GM21526 (cell line): ENCODE measurements at regions not wholly inside any gene's neighbourhood (a gene's known extent, or its start where the extent isn't known, plus 50 kb on each side); places are given as distances from the start of the nearest gene placed in this dataset.
A peak's percentile ranks its signal among the peaks of the same experiment; 100 is the strongest.

Experiments used
- ATAC-seq: cut with Tn5 transposase; IDR thresholded peaks from one replicate; pipeline ENCODE4 v1.9.1; 2021; ENCODE audit warnings: moderate library complexity; ENCODE audit not compliant: unreplicated experiment, low FRiP score

DNA sequence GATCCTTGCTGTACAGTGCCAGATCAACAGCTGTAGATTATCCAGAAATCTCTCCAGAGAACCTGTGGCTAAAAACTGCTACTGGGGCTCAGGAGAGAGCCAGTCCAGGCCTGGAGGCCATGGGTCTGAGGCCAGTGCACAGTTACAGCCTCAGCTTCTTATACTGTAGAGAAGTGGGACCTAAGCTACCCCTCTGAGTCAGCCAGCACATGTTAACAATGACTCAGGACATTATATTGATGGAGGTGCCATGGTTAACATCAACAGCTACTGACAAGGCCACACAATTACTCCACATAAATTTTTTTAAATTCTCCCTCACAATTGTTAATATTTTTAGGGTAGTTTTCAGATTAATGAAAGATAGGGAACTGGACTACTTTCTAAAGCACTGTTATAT, 138.5 kb downstream of the RBM26 start:
- ATAC-seq, result no peak

DNA sequence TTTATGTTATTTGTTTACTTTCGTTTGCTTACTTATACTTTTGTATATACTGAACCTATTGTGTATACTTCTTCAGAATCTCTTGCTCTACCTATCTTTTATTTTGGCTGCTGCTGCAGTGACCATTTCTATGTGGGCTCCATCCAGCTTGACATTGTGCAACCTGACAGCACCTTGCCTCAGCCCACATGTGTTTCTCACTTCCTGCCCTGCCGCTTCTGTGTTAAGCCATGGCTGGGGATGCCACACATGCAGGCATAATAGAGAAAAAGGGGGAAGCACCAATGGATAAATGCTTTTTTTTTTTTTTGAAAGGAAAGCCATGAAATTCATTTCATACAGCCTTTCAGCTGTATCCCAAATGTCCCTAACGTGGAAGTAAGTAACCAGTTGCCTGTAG, 147.6 kb downstream of the RBM26 start:
- ATAC-seq, result peak; percentile 87

DNA sequence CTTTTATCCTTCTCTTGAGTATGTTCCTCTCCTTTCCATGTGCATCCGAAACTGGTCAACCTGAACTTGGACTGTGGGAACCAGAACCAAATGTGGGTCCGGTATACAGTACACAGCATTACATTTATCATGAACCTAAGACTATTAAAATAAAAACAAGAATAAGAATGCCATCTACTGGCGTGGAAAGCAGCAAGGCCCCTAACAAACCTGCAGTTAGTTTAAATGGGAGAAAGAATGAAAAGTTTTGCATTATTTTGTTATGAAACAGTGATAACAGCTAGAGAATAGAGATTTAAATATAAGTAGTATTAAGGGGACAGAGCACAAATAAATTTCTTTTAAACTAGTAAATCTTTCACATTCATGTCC, 159.5 kb downstream of the RBM26 start:
- ATAC-seq, result peak; percentile 41

DNA sequence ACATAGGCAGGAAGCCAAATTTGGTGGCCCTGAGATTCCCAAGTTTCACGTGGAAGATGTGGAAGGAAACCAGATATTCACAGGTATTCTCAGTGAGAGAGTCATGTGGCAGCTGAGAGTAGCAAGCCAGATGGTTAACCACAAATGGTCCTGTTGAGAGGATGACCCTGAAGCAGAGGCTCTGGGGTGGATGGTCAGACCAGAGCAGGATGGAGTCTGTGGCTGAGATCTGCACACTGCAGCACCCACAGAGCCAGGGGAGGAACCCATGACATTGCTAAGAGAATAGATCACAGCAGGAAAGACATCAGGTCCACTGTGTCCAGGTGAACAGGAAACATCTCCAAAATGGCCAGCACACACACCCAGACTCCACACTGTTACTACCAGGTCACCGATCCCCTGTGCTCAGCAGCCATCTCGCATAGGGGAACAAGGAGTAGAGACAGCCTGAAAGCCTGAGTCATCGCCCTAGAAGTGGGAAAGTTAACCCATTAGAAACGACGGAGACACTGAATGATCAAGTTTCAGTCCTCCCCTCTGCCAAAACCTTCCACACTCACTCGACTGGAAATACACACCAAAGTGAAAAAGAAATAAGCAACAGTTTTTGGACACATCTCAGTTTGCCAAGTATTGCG, 160.0 kb downstream of the RBM26 start:
- peak; percentile 69 for ATAC-seq

DNA sequence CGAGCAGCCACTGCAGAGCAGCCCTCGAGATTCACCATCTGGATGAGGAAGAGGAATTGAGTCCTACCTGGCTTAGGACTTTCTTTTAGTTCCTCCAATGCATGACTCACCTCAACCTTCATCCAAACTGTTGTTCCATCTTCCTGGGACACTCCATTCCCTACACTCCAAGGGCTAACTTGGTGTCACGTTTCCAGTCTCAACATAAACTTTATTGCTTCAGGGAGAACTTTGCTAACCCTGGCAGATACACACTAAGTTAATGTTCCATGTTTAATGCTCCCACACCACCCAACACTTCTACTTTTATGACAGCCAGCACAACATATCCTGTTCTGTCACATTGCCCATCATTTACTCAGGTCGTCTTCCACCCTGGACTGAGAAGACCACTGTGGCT, 164.4 kb downstream of the RBM26 start:
- no peak for ATAC-seq

DNA sequence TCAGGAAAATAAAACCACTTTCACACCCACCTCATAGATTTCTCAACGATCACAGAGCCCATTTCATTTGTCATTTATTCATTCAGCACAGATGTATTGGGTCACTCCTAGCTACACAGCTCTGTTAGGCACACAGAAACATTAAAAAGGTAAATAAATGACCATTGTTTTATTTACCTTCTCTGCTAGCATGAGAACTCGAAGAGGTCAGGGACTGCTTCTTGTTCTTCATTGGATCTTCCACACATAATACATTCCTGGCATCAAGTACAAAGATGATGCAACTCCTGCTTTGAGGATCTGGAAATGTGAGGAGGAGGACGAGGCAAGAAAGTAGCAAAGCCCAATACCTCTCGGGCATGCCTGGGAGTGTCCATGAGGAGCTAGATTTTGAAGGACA, 168.1 kb downstream of the RBM26 start:
- ATAC-seq, result no peak

DNA sequence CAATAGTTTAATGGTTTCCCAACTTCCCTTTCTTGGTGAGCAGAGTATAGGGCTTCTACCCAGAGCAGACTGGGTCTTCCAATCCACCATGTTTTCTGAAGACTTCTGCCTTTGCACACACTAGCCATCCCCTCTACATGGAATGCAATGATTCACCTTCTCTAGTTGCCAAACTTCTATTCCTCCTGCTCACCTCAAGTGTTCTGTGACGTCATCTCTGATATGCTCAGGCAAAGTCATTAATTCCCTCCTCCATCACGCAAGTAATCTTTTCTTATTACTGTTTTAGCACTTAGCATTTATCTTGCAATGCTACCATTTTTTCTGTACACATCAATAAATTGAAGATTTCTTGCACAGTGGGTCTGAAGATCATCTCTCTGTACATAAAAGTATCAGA, 174.2 kb downstream of the RBM26 start:
- ATAC-seq, result no peak

DNA sequence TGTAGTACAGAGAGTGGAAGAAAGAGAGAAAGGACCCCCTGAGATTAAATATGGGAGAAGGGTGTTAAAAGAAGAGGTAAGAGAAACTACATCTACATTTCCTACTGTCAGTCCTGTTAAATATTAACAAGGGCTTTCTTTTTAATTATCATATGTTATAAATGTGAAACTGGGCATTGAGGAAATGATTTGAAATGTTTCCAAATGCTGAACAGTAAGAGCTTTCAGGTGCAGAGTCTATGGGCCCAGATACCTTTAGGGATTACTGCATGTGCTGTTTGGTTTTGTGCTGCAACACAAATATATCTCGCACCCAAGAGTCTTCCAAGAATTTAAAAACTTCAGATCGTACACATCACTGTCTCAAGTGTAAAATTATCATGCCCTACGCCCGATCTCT, 176.3 kb downstream of the RBM26 start:
- ATAC-seq, result no peak

DNA sequence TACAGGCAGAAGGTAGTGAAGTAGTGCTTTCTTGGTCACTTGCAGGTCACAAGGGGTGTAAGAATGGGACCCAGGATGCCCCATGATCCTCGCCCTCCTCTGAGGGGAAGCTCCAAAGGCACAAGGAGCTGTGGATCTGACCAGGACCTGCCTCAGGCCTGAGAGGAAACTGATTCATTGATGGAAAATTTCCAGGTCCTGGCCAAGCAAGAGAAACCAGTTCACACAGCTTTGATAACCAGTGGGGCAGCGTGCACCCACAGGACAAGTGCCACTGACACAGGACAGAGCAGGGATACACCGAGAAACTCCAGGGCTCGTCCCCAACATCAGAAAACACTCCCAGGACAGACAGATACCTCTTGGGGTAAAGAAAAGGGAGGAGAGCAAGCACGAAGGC, 177.1 kb downstream of the RBM26 start:
- ATAC-seq, result no peak

DNA sequence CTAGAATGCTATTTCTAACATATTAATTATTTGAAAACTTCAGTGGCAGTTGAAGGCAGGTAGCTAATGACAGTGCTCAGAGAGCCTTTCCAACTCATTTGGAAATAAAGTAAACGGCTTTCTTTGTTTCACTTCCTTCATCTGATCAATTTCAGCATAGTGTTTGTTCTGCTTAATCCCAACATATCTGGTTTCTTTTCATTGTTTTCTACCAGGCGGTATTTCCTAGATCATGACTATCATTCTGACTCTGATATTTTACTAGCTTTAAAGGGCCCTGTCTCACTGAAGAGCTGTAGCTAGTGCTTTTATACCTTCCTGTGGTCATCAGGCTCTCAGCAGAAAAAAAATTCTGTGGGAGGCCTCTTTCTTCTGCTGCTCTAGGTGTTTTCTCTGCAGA, 178.6 kb downstream of the RBM26 start:
- peak; percentile 90 for ATAC-seq

DNA sequence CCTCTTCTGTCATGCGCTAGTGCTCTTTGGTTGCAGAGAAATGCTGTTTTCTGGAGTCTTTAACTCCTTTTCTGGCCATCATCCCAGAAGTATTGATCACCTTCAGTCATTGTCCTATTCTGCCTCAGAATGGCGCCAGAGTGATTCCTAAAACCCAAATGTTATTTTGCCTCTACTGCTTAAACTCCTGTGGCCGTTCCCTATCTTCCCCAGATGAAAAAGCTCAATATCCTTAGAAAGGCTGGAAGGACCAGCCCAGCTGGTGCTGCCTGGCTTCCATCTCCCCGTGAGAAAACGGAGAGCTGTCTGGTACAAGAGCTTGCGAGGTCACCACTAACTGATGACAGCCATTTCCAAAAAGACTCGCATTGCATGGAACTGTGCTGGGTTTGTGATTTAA, 179.1 kb downstream of the RBM26 start:
- ATAC-seq, result peak; percentile 29

DNA sequence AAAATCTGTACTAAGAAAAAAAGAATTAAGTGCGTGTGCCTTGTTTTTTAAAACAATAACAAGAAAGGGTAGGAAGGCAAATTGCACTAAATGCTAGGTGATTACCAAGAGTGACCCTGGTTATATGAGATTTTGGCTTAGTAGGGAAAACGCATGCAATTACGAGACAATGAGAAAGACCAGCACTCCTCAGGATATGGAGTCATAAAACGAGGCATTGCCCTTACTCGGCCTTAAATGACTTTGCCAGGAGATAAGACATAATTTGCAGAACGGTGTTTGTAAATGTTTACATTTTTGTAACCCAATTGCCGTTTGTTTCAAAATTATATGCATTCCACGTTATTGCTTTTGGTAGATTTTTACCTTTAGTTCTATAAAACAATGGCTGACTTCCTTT, 179.8 kb downstream of the RBM26 start:
- ATAC-seq, result no peak

DNA sequence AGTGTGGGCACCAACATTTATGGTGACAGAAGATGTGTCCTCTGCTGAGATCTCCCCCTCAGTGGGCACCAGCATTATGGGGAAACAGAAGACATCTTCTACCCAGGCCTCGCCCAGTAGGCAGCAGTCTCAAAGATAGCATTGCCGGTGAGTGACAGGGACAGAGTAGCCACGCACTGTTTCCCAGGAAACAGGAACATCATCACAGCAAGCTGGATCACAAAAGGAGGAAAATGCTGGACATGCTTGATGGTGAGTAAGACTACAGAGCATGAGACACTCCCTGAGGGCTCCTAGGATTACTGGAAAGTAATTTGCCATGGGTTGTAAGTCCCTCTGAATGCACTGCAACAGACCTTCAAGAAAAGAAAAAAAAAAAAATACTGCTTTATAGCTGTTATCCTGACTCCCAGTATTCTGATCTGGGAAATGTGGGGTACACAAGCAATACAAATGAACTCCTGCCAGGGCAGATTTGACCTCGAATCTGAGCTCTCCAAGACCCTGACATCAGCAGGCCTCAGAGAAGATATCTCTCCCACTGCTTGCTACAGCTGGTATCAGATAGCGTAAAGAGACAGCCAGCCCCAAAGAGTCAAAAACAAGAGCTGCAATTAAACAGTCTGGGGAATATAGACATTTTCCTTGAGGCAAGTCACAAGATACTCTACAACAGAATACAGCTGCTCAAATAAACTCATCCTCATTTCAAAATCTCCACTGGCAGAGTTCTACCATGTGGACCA, 180.4 kb downstream of the RBM26 start:
- no peak for ATAC-seq

DNA sequence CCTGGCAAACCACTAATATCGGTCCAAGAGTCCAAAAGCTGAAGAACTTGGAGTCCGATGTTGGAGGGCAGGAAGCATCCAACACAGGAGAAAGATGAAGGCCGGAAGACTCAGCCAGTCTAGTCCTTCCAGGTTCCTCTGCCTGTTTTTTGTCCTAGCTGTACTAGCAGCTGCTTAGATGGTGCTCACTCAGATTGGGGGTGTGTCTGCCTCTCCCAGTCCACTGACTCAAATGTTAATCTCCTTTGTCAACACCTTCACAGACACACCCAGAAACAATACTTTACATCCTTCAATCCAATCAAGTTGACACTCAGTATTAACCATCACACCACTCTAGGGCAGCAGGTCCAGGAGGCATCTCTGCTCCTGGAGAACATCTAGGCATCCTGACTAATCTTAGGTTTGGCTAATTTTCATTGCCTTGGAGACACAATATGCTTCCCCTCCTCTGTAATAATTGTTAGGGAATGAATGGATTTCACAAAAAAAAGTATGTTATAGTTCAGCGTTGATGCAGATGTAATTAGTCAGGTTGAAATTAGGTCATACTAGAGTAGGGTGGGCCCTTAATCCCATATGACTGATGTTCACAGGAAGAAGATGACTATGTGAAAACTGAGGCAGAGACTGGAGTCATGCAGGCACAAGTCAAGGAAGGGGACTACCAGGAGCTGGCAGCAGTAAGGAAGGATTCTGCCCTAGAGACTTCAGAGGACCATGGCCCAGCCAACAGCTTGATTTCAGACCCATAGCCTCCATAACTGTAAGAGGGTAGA, 183.4 kb downstream of the RBM26 start:
- ATAC-seq, result no peak

DNA sequence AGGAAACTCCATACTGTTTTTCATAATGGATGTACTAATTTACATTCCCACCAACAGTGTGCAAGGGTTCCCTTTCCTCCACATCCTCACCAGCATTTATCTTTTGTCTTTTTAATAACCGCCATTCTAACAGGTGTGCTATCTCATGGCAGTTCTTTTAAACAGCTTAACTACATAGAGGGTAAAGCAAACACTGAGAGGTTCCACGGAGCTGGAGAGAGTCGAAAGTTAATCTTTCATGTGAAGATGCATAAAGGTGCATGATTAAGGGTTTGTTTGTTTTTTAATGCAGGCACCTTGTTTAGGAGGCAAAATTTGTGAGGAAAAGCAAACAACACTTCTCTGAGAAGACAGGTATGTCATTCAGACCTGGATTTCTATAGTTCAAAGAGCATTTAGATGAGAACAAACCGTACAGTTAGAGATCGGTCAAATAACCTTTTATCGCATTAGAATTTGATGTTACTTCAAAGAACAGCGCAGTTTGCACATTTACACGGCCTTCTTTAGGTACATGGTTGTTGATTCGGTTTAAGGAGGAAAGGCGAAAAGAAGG, 193.9 kb downstream of the RBM26 start:
- ATAC-seq, result no peak

DNA sequence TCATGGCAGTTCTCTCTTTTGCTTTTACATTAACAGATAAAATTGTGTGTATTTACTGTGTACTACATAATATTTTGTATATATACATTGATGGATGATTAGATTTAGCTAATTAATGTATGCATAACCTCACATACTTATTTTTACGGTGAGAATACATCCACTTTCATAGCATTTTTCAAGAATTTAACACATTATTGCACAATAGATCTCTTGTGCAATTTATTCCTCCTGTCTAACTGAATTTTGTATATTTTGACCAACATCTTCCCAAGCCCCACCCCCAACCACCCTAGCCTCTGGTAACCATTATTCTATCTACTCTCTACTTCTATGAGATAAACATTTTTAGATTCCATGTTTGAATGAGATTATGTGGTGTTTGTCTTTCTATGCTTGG, 194.7 kb downstream of the RBM26 start:
- no peak for ATAC-seq

DNA sequence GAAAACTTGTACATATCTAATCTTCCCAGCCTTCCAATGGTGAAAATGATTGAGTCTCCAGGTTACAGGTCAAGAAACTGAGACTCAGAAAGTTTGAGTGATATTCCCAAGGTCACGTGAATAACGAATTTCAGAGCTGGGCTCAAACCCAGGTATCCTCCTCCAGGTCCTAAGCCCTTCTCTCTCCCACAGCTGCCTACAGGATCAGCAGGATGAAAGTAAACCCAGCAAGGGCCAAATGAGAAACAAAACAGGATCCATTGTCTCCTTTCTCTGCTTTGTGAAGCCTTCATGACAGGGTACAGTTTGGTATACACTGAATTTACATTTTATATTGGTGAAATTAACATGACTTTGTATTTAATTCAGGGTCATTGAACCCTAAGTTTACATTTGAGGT, 208.1 kb downstream of the RBM26 start:
- ATAC-seq, result no peak

DNA sequence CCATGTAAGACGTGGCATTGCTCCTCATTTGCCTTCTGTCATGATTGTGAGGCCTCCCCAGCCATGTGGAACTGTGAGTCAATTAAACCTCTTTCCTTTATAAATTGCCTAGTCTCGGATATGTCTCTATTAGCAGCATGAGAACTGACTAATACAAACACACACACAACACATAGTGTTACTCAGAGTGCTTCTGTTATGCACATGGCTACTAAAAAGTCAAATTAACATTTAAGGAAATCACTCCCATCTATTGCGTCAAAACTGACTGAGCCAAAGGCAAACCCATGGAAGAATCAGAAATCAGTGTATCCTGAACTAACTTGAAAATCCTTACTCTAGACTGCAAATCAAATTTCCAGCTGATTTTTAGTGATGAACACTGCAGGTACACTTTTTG, 209.2 kb downstream of the RBM26 start:
- no peak for ATAC-seq

DNA sequence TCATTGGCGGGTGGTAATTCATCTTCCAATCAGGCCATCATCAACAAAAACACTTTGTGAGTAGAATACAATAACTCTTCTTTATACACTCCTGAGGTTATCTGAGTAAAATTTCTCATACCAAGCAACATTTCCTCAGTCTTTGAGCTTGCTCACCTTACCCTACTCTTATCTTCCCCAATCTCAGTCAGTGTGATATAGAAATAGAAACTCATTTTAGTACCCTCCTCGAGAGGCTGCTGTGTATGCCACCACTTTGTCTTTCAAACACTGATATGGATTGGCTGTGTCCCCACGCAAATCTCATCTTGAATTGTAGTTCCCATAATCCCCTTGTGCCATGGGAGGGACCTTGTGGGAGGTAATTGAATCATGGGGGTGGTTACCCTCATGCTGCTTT, 209.7 kb downstream of the RBM26 start:
- ATAC-seq, result no peak

DNA sequence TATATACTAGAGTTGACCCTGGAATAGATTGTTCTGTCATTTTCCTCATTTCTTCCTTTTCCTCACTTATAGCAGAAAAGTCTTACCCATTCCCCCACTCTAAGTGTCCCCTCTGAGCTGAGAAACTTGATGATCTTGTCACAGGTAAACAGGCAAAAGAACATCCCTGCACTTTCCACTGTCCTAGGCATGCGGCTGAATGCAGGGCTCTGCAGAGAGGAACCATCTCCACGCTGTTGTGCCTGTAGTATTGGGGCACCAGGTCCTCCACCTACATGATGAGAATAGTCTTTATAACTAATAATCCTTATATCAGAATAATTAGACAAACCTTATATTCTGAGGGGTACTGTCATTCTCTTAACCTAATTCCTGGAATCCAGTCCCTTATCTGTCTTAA, 211.3 kb downstream of the RBM26 start:
- peak; percentile 44 for ATAC-seq

DNA sequence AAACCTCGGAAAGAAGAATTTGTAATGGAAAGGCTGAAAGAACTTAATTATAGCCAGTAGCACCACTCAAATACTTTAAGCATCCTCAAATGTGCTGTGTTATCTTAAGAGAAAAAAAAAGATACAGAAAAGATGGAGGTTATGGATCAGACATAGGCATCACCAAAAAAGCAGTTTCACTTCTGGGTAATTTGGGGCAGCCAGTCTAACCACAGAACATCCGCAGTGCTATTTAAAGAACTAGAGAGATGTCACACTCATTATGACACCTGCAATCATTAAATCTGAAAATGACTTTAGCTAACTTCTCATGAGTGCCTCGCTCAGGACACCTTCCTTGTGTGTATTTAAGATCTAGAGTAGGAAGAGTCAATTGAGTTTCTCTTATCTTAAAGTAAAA, 211.8 kb downstream of the RBM26 start:
- peak; percentile 93 for ATAC-seq
